HG02938 (cell line): ENCODE measurements at regions not wholly inside any gene's neighbourhood (a gene's known extent, or its start where the extent isn't known, plus 50 kb on each side); places are given as distances from the start of the nearest gene placed in this dataset.

ENCODE experiments used
- ATAC-seq: cut with Tn5 transposase; IDR thresholded peaks from one replicate; pipeline ENCODE4 v1.9.1; 2021; ENCODE audit warnings: mild to moderate bottlenecking, moderate library complexity; ENCODE audit not compliant: unreplicated experiment

- ATAC-seq = no peak
Observed at GRCh38 chr2:15855766-15856260, 84.5 kb upstream of the MYCN start.

DNA sequence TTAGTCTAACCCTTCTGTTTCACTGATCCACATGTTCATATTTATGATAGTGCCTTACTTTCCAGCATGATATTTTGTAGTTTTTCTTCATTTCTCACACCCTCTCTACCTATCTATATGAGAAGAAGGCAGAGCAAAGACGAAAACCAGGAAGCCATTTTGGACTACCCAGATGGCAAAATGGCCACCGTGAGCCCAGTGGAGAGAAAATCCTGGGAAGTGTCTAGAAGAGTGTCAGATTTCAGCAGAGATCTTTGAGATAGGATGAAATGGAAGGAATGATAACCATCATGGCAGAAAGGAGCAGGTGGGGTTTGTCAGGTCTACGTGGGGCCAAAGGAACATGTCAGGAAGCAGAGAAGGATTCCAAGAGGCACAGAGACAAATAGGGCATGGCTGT, 84.0 kb upstream of the MYCN start:
- ATAC-seq = no peak

GRCh38 chr2:15858466-15858865, 81.9 kb upstream of the MYCN start:
- ATAC-seq = no peak

DNA sequence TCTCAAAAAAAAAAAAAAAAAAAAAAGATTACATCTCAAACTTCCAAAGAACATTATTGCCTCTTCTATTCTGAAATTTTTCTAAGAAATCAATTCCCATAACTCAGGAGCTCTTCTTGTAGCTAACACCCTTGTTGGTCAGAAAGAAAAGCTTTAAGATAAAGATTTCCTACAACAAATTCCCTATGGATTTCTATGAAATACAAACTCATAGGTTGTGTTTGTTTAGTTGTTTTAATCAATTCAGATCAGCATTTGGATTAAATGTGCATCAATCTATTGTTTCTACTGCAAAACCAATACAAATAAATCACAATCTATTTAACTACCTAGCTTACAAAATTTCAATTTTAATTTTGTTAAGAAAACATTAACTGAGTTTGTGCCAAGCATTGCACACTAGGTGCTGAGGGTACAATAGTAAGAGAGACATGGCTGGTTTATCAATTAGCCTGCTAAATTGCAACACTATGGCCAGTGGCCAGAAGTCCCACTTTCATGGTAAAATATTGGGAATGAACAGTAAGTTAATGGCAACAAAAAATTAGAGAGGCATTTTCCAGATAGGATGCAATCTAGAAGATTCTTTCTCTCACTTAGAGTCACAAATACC, 80.2 kb upstream of the MYCN start:
- no peak for ATAC-seq

DNA sequence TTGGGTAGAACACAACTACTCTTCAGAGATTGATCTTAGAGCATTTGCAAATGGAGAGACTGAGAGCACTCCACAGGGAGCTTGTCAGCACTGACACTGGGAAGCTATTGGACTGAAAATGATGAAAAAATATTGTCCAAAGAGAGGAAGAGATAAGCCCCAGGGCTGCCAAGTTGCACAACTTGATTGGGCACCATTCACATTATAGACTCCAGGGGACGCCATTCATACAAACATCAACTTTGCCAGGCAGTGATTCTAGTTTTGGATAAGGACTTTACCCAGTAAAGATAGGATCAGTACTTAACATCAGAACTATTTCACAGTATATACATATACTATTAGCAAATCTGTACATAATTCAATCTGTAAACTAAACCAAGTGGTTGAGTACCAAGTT, 79.6 kb upstream of the MYCN start:
- no peak for ATAC-seq

DNA sequence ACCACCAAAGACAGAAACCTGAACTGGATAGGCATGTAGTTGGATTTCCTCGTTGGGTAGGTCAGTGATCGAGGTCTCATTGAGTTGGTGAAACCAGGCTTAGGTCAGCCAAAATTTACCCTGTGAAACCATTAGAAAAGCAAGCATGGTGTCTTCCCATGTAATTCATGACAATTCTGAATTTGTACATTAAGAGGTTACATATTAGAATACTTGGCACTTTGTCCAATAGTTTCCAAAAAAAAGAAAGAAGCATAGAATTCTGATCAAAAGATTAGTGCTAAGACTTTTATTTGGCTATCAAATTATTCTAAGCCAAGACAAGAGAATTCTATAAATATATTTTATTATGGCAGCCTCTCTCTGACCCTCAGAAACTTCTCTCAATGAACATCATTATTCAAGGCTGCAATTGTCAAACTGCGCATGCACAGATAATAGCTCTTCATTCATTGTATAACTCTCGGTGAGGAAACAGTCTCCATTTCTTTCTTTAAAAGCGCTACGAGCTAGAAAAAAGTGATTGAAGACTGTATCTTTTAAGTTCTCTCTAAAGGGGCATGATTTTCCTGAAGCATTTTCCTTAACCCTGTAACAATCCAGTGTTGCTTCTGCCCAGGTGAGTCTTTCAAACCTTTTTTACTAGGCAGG, 79.1 kb upstream of the MYCN start:
- no peak for ATAC-seq

- ATAC-seq = no peak
Observed at GRCh38 chr2:15861898-15862297, 78.5 kb upstream of the MYCN start.

- no peak for ATAC-seq
Observed at GRCh38 chr2:15863089-15863488, 77.3 kb upstream of the MYCN start.

DNA sequence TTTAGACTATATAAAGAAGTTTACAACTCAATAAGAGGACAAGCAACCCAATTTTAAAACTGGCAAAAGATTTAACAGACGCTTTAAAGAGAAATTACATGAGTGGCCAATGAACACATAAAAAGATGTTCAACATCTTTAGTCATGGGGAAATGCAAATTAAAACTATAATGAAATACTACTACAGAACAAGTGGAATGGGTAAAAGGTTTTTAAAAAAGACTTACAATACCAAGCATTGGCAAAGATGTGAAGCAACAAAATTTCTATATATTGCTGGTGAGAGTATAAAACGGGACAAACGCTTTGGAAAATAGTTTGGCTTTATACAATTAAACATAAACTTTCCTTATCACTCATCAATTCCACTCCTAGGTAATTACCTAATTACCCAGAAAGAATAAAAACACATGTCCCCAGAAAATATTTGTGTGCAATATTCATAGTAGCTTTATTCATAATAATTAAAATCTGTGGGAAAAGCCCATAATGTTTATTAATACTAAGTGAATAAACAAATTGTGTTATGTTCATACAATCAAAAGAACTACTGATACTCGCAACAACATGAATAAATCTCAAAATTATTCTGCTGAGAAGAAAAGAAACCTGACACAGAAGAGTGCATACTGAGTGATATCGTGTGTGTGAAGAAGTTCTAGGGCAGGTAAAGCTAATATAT, 76.7 kb upstream of the MYCN start:
- no peak for ATAC-seq

DNA sequence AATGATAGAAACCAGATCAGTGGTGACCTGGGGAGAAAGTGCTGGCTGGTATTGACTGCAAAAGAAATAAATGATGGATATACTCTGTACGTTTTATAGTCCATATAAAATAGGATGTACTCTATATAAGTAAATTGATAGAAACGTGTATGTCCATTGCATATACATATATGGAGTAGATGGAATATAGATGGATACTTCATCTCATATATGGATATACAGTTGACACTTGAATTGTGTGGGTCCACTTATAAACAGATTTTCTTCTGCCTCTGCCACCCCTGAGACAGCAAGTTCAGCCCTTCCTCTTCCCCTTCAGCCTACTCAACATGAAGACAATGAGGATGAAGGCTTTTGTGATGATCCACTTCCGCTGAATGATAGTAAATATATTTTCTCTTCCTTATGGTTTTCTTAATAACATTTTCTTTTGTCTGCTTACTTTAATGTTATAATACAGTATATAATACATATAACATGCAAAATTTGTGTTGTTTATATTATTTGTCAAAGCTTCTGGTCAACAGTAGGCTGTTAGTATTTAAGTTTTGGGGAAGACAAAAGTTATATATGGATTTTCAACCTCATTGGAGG, 76.1 kb upstream of the MYCN start:
- ATAC-seq = no peak

DNA sequence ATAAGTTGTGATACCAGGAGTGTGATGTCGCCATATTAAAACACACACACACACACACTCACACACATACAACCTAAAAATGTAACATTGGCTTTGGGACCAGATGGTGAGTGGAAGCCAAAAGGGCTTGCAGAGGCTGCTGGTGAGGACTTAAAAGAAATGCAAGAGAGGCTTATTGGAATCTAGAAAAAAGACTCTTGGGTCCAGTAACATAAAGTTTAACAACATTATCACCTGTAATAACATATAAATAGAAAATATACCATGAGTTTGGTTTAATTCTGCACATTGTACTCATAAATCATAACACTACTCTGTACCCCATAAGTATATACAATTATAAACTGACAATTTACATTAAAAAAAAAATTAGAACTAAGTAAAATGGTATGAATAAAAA, 74.4 kb upstream of the MYCN start:
- ATAC-seq = no peak

DNA sequence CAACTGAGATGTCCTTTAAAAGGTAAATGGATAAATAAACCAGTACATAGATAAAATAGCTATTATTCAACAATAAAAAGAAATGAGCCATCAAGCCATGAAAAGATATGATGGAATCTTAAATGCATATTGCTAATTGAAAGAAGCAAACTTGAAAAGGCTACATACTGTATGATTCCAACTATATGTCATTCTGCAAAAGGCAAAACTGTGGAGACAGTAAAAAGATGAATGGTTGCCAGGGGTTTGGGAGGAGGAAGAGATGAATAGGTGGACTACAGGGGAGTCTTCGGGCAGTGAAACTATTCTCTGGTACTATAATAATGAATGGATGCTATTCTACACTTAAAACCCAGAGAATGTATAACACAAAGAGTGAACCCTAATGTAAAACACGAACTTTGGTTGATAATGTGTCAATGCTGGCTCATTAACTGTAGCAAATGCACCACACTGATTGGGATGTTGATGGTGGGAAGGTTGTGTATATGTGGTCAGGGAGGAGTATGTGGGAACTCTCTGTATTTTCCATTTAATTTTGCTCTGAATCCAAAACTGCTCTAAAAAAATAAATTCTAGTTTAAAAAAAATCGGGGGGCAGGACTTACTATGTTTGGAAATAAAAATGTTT, 73.7 kb upstream of the MYCN start:
- no peak for ATAC-seq

- no peak for ATAC-seq
Observed at GRCh38 chr2:15867194-15868171, 72.9 kb upstream of the MYCN start.

- no peak for ATAC-seq
Observed at GRCh38 chr2:15868186-15868585, 72.2 kb upstream of the MYCN start.

- no peak for ATAC-seq
Observed at GRCh38 chr2:15868704-15869103, 71.6 kb upstream of the MYCN start.

DNA sequence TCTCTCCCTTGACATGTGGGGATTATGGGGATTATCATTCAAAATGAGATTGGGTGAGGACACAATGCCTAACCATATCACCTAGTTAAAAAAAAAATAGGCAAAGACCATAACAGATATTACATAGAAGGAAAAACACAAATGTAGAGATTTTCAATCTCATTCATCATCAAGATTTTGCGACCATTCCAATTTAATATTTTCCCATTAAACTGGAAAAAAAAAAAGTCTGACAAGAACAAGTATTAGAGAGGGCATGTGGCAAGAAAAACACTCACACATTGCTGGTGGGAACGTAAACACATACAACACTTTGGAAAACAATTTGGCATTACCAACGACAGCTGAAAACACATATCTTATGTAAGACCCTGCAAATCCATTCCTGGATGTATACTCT, 71.0 kb upstream of the MYCN start:
- ATAC-seq = no peak

- no peak for ATAC-seq
Observed at GRCh38 chr2:15869871-15870270, 70.5 kb upstream of the MYCN start.

DNA sequence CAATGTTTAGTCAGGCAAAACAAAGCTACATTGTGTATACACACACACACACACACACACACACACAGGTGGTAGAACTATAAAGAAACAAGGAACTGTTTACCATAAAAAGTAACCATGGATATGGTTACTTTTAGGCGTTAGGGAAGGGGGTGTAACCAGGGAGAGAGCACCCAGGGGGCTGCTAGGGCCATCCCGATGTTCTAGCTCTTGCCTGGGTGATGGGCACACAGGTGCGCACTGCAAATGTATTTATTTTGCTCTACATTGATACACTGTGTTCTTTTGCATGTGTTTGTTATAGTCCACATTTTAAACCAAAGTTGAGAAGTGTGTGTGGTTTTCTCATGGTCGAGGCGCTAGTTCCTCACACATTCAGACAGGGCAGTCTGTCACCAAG, 69.8 kb upstream of the MYCN start:
- no peak for ATAC-seq

DNA sequence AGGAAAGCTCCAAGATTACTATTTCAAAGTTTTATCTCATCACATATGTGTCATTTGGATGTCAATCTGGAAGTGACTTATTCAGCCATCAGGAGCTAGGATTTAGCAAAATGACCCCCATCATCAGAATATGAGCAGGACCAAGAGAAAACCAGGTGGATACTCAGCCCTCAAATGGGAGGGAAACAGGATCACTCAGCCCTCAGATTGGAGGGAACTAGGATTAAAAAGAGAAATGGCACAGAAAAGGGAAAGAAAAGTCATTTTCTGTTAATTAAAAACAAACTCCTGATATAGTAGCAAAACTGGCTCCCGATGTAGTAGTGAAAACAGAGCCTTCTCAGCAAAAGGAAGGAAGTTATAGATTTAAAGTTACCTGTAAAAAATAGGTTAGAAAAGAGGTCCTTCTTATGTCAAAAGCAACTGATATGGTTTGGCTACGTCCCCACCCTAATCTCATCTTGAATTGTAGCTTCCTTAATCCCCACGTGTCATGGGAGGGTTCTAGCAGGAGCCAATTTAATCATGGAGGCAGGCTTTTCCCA, 69.0 kb upstream of the MYCN start:
- ATAC-seq = no peak

DNA sequence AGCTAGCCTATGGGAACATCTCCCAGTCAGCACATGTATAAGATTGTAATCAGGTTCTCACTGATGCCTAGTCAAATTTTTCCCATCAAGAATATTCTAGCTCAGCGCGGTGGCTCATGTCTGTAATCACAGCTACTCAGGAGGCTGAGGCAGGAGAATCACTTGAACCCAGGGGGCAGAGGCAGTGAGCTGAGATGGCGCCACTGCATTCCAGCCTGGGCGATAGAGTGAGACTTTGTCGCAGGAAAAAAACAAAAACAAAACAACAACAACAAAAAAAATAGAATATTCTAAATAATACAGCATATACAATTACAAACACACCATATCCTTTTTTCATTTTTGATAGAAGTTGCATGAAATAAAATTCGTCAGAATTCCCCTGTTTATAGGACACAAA, 67.5 kb upstream of the MYCN start:
- ATAC-seq = no peak
